Left lung (tissue), 4 donors: ENCODE measurements at regions not wholly inside any gene's neighbourhood (a gene's known extent, or its start where the extent isn't known, plus 50 kb on each side); places are given as distances from the start of the nearest gene placed in this dataset.

ENCODE experiments used
- ATAC-seq: fragments of 200-7000 bp; cut with Tn5 transposase; one replicate; pipeline ENCODE4 v1.9.1; 2020; ENCODE audit warnings: moderate library complexity
- DNase-seq, 4 donors: peaks; one replicate each; pipeline ENCODE4 v3.0.0-alpha.2; 2013 to 2020
- H3K27ac ChIP-seq, 2 donors: fragments of 200-600 bp; sonication (generic) in 1 of 2; one replicate each; pipeline versions ENCODE4 v1.5.0 to v1.8.0; 2020 to 2021
- H3K27me3 ChIP-seq, 2 donors: fragments of 200-600 bp; sonication (generic) in 1 of 2; one replicate each; pipeline versions ENCODE4 v1.5.0 to v1.8.0; 2020 to 2021
- H3K36me3 ChIP-seq, 2 donors: fragments of 200-600 bp; sonication (generic) in 1 of 2; one replicate each; pipeline versions ENCODE4 v1.5.0 to v1.8.0; 2020 to 2021
- H3K4me1 ChIP-seq, 2 donors: fragments of 200-600 bp; one replicate each; pipeline ENCODE4 v1.8.0; 2021
- H3K4me3 ChIP-seq, 2 donors: fragments of 200-600 bp; sonication (generic) in 1 of 2; one replicate each; pipeline versions ENCODE4 v1.5.0 to v1.8.0; 2020 to 2021; ENCODE audit warnings: mild to moderate bottlenecking in 1 of 2
- H3K9me3 ChIP-seq, 2 donors: fragments of 200-600 bp; sonication (generic) in 1 of 2; one replicate each; pipeline versions ENCODE4 v1.5.0 to v1.8.0; 2020 to 2021
- CTCF ChIP-seq, 2 donors: fragments of 200-600 bp; sonication (generic) in 1 of 2; IDR thresholded peaks; one replicate each; pipeline versions ENCODE4 v1.5.0 to v1.8.0; 2021; ENCODE audit warnings: antibody characterized with exemption in 2 of 2
- intact Hi-C, 2 donors: fragments of 100-400 bp; cut with DNase I; formaldehyde crosslinking; loops; one replicate each; pipeline versions ENCODE4 v1.11.2 to v1.14.2; 2022
- donor health status: DM: no; HTN: yes; CAD: no.
- donor health status: DM: no; HTN: no; CAD: no.

- no peak overlapping the region for H3K4me3 ChIP-seq
- no peaks in the 10 kb centered on the region for H3K27me3 ChIP-seq
- ATAC-seq (no peak), DNase-seq (peak in 1 of 4 donors; percentile 25)
- H3K27ac ChIP-seq: no peak overlapping the region
- intact Hi-C loops: no loop called here
- no peak for TF ChIP-seq CTCF (IDR thresholded peaks at IDR 0.05)
- no peaks in the 10 kb centered on the region for H3K9me3 ChIP-seq
- no peaks in the 10 kb centered on the region for H3K36me3 ChIP-seq
- no peaks in the 10 kb centered on the region for H3K4me1 ChIP-seq
Observed at GRCh38 chr16:85403693-85404092, 209.4 kb upstream of the GSE1 start.

GRCh38 chr16:85412911-85413520 is 200.1 kb upstream of the GSE1 start:
- no peaks in the 10 kb centered on the region for H3K27me3 ChIP-seq
- H3K4me1 ChIP-seq: peaks cover 0 to 5% of the 10 kb centered on the region in 2 donors
- H3K36me3 ChIP-seq: no peaks in the 10 kb centered on the region
- no peak overlapping the region for H3K27ac ChIP-seq
- DNase-seq (peak in 1 of 4 donors; percentile 64), ATAC-seq (no peak)
- no peak for TF ChIP-seq CTCF (IDR thresholded peaks at IDR 0.05)
- H3K4me3 ChIP-seq: no peak overlapping the region
- intact Hi-C loops: no loop called here
- H3K9me3 ChIP-seq: peaks cover 0 to 7% of the 10 kb centered on the region in 2 donors

- Histone ChIP-seq H3K9me3 (peaks cover 0 to 7% of the 10 kb centered on the region in 2 donors), H3K27me3 (no peaks in the 10 kb centered on the region), H3K4me1 (peaks cover 0 to 5% of the 10 kb centered on the region in 2 donors), H3K36me3 (no peaks in the 10 kb centered on the region), H3K27ac (no peak overlapping the region), H3K4me3 (no peak overlapping the region)
- ATAC-seq (no peak), DNase-seq (peak in 1 of 4 donors; percentile 20)
- no peak for TF ChIP-seq CTCF (IDR thresholded peaks at IDR 0.05)
- intact Hi-C loops: no loop called here
Observed at GRCh38 chr16:85413691-85414663, 199.1 kb upstream of the GSE1 start.

- Histone ChIP-seq H3K9me3 (peaks cover 0 to 7% of the 10 kb centered on the region in 2 donors), H3K27me3 (no peaks in the 10 kb centered on the region), H3K4me1 (peaks cover 0 to 5% of the 10 kb centered on the region in 2 donors), H3K4me3 (no peak overlapping the region), H3K36me3 (no peaks in the 10 kb centered on the region), H3K27ac (no peak overlapping the region)
- ATAC-seq (no peak), DNase-seq (peak in 1 of 4 donors; percentile 54)
- TF ChIP-seq CTCF (IDR thresholded peaks at IDR 0.05): no peak
- intact Hi-C loops: no loop called here
Observed at GRCh38 chr16:85415196-85416090, 197.7 kb upstream of the GSE1 start.
